Aorta (tissue), 5 donors: ENCODE measurements at regions not wholly inside any gene's neighbourhood (a gene's known extent, or its start where the extent isn't known, plus 50 kb on each side); places are given as distances from the start of the nearest gene placed in this dataset.
"Not testable (repeated sequence)": the region's sequence is repeated elsewhere in the genome, so short reads cannot be mapped to it uniquely, and the experiment has no call there.

Source experiments
- ATAC-seq: fragments of 200-7000 bp; cut with Tn5 transposase; one replicate; pipeline ENCODE4 v1.9.1; 2022; ENCODE audit warnings: moderate library complexity; ENCODE audit not compliant: low FRiP score
- DNase-seq, 2 donors: peaks; one replicate each; pipeline ENCODE4 v3.0.0-alpha.2; 2020
- H3K27ac ChIP-seq, 2 donors: one replicate each; pipeline ENCODE4 v1.5.1; 2013; ENCODE audit warnings: low read length in 2 of 2, mild to moderate bottlenecking in 2 of 2, moderate library complexity in 2 of 2, control low read depth in 1 of 2, inconsistent platforms in 1 of 2, low read depth in 1 of 2
- H3K27me3 ChIP-seq, 2 donors: one replicate each; pipeline ENCODE4 v1.6.1; 2013; ENCODE audit warnings: control low read depth in 1 of 2, low read length in 1 of 2, mild to moderate bottlenecking in 1 of 2, moderate library complexity in 1 of 2; ENCODE audit not compliant: insufficient read depth in 2 of 2, control insufficient read depth in 1 of 2
- H3K36me3 ChIP-seq, 2 donors: one replicate each; pipeline ENCODE4 v1.6.1; 2013; ENCODE audit warnings: control low read depth in 1 of 2, low read length in 1 of 2, mild to moderate bottlenecking in 1 of 2; ENCODE audit not compliant: insufficient read depth in 2 of 2, control insufficient read depth in 1 of 2
- H3K4me1 ChIP-seq, 2 donors: one replicate each; pipeline ENCODE4 v1.6.1; 2013; ENCODE audit warnings: low read length in 2 of 2, control low read depth in 1 of 2, mild to moderate bottlenecking in 1 of 2, moderate library complexity in 1 of 2; ENCODE audit not compliant: insufficient read depth in 2 of 2, control insufficient read depth in 1 of 2
- H3K4me3 ChIP-seq, 2 donors: one replicate each; pipeline ENCODE4 v1.5.1; 2013; ENCODE audit warnings: low read length in 2 of 2, control low read depth in 1 of 2, mild to moderate bottlenecking in 1 of 2
- H3K9me3 ChIP-seq: one replicate; pipeline ENCODE4 v1.6.1; 2013; ENCODE audit warnings: mild to moderate bottlenecking, low read length; ENCODE audit not compliant: control insufficient read depth
- WGBS, 2 donors: extraction: QIAGEN DNeasy Blood & Tissue Kit; methylation state at CpG; one replicate each; pipeline ENCODE4 v1.1.7; 2013; 5-methylcytosine and 5-hydroxymethylcytosine counted together
- intact Hi-C, 2 donors: fragments of 100-400 bp; cut with DNase I; formaldehyde crosslinking; loops; one replicate each; pipeline versions ENCODE4 v1.14.2 to v1.15.0; 2022
- donor health status: healthy with polysubstance abuse.
- donor health status: Bipolar disorder and iron deficiency.
- donor health status: DM: no; HTN: no; CAD: no.
- donor health status: DM: no; HTN: no; CAD: no.
- donor health status: DM: yes; HTN: yes; CAD: no.

- H3K4me1 ChIP-seq, H3K36me3 ChIP-seq, H3K9me3 ChIP-seq, H3K27ac ChIP-seq, H3K4me3 ChIP-seq, ATAC-seq, intact Hi-C loops, H3K27me3 ChIP-seq, DNase-seq: not testable (repeated sequence)
- WGBS, 2 donors: no CpG with 5 or more reads among the region's 16 CpGs
Measured at GRCh38 chr16:33816328-33816944, 357.0 kb downstream of the TP53TG3F start.

DNA sequence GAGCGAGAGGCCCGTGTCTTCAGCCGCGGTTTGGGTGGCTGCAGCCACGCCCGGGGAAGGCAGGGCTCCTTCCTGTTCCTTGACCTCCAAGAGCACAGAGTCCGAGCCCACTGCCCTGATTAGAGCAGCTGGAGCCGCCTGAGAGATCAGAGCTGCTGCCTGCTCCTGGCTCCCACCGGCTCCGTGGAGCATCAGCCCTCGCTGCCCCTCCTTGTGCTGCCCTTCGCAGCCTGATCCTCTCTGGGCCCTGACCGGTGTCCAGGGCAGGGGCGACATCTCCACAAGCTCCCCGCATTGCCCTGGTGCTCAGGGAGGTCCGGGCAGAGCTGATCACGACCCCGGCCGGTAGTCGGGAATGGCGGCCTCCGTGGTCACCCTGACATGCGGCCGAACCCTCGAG, 365.3 kb downstream of the TP53TG3F start:
- H3K27ac ChIP-seq, H3K9me3 ChIP-seq, H3K36me3 ChIP-seq, H3K4me1 ChIP-seq, intact Hi-C loops, H3K4me3 ChIP-seq, ATAC-seq, DNase-seq, H3K27me3 ChIP-seq: not testable (repeated sequence)
- 84 to 87% methylated on average over 9 to 19 of the region's 25 CpGs for WGBS, 2 donors

DNA sequence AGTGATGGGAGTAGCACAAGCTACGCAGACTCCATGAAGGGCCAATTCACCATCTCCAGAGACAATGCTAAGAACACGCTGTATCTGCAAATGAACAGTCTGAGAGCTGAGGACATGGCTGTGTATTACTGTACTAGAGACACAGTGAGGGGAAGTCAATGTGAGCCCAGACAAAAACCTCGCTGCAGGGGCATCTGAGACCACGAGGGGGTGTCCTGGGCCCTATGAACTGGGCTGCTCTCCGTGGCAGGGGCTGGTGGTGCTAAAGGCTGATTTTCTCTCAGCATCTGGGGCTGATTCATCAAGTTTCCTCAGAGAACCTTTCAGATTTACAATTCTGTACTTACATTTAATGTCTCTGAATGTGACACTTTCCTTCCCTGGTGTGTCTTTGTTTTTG, 368.1 kb downstream of the TP53TG3F start:
- H3K36me3 ChIP-seq, H3K9me3 ChIP-seq, ATAC-seq, H3K27me3 ChIP-seq, DNase-seq, intact Hi-C loops, H3K4me3 ChIP-seq, H3K27ac ChIP-seq, H3K4me1 ChIP-seq: not testable (repeated sequence)
- 71 to 78% methylated on average over 2 of the region's 5 CpGs for WGBS, 2 donors

DNA sequence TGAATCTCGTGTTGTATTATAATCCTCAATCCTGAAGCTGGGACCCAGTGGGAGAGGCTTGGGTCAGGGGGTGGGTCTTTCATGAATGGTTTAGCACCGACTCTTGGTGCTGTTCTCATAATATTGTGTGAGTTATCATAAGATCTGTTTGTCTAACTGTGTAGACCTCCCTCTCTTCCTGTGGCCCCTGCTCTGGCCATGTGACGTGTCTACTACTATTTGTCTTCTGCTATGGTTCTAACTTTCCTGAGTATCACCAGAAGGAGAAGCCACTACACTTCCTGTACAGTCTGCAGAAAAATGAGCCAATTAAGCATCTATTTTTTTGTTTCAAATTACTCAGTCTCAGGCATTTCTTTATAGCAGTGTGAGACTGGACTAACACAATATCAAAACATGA, 379.7 kb downstream of the TP53TG3F start:
- H3K36me3 ChIP-seq, intact Hi-C loops, ATAC-seq, H3K27ac ChIP-seq, H3K4me1 ChIP-seq, DNase-seq, H3K27me3 ChIP-seq, H3K9me3 ChIP-seq, H3K4me3 ChIP-seq: not testable (repeated sequence)
- WGBS, 2 donors: no CpG with 5 or more reads among the region's 3 CpGs

DNA sequence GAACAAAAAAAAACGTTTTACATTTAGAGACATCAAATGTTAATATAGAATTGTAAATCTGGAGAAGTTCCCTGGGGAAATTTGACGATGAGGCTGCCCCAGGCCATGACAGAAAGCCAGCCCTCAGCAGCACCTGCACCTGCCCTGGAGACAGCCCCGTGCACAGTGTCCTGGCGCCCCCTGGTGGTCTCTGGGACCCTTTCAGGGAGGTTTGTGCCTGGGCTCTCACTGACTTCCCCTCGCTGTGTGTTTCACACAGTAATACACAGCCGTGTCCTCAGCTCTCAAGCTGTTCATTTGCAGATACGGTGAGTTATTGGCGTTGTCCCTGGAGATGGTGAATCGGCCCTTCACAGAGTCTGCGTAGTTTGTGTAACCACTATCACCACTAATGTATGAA, 385.1 kb downstream of the TP53TG3F start:
- ATAC-seq, H3K4me3 ChIP-seq, H3K27ac ChIP-seq, H3K27me3 ChIP-seq, intact Hi-C loops, H3K4me1 ChIP-seq, H3K9me3 ChIP-seq, H3K36me3 ChIP-seq: not testable (repeated sequence)
- WGBS, 2 donors: 28 to 31% methylated on average over 8 of the region's 10 CpGs
- DNase-seq: peak in 1 of 2 donors; percentile 25
